H1 (cell line): ENCODE measurements at regions not wholly inside any gene's neighbourhood (a gene's known extent, or its start where the extent isn't known, plus 50 kb on each side); places are given as distances from the start of the nearest gene placed in this dataset.

Source experiments
- CTCF ChIA-PET: fragments of 300-600 bp; sonication (Branson Sonifier 250); formaldehyde crosslinking; loops from one replicate; lab custom pipeline; 2021; ENCODE audit not compliant: partially characterized antibody; lab: Charles Lee
- POLR2A ChIA-PET: fragments of 300-600 bp; sonication (Branson Sonifier 250); formaldehyde crosslinking; loops from one replicate; lab custom pipeline; 2021; ENCODE audit warnings: inconsistent platforms; ENCODE audit not compliant: partially characterized antibody; lab: Charles Lee
- DNase-seq, 2 experiments: peaks; one replicate each; pipeline versions ENCODE4 v3.0.0 to v3.0.0-alpha.2; 2010 to 2022; ENCODE audit warnings: low spot score in 2 of 2, low read depth in 1 of 2, mixed read lengths in 1 of 2
- FAIRE-seq: peaks from 2 replicates; lab custom pipeline; 2011; peaks lifted over from hg19 to GRCh38; lab: Jason Lieb, UNC
- H2AFZ ChIP-seq: 2 replicates; pipeline ENCODE4 v1.8.1; 2012; ENCODE audit warnings: low read length, inconsistent platforms
- H2AK5ac ChIP-seq: 2 replicates; pipeline ENCODE4 v1.6.1; 2013; ENCODE audit warnings: low read depth, low read length
- H2BK120ac ChIP-seq: replicated peaks from 2 replicates; pipeline ENCODE3; 2013; ENCODE audit warnings: low read depth, low read length, inconsistent platforms
- H2BK12ac ChIP-seq: 2 replicates; pipeline ENCODE4 v1.6.1; 2013; ENCODE audit warnings: low read depth, low read length
- H2BK15ac ChIP-seq: 2 replicates; pipeline ENCODE4 v1.6.1; 2013; ENCODE audit warnings: low read length
- H2BK20ac ChIP-seq: 2 replicates; pipeline ENCODE4 v1.6.1; 2013; ENCODE audit warnings: low read length
- H2BK5ac ChIP-seq: 2 replicates; pipeline ENCODE4 v1.6.1; 2013; ENCODE audit warnings: low read depth, low read length
- H3K14ac ChIP-seq: 2 replicates; pipeline ENCODE4 v1.6.1; 2013; ENCODE audit warnings: inconsistent platforms; ENCODE audit not compliant: insufficient read length
- H3K18ac ChIP-seq: 2 replicates; pipeline ENCODE4 v1.6.1; 2013; ENCODE audit warnings: low read length; ENCODE audit errors: extremely low read depth
- H3K23ac ChIP-seq: 2 replicates; pipeline ENCODE4 v1.6.1; 2013; ENCODE audit warnings: inconsistent platforms; ENCODE audit not compliant: insufficient read length
- H3K23me2 ChIP-seq: 2 replicates; pipeline ENCODE4 v1.6.1; 2013; ENCODE audit warnings: low read depth, low read length
- H3K27ac ChIP-seq: 2 replicates; pipeline ENCODE4 v1.6.1; 2011; ENCODE audit warnings: low read depth, low read length, inconsistent platforms
- H3K27me3 ChIP-seq, 4 experiments: replicated peaks in 1 of 4; 1 replicate in 1 of 4; 2 replicates in 3 of 4; pipeline versions ENCODE4 v1.6.1 to v1.8.1; 2011 to 2013; ENCODE audit warnings: low read length in 3 of 4, mild to moderate bottlenecking in 3 of 4, inconsistent platforms in 2 of 4, mixed read lengths in 2 of 4, moderate library complexity in 1 of 4; ENCODE audit not compliant: control insufficient read depth in 3 of 4, insufficient read depth in 3 of 4; ENCODE audit errors: extremely low read depth in 1 of 4
- H3K36me3 ChIP-seq, 4 experiments: 2 replicates each; pipeline versions ENCODE4 v1.6.1 to v1.8.1; 2011 to 2013; ENCODE audit warnings: mild to moderate bottlenecking in 4 of 4, low read length in 3 of 4, moderate library complexity in 2 of 4, control low read depth in 1 of 4, inconsistent platforms in 1 of 4; ENCODE audit not compliant: insufficient read depth in 4 of 4, control insufficient read depth in 2 of 4
- H3K4ac ChIP-seq: replicated peaks from 2 replicates; pipeline ENCODE3; 2013; ENCODE audit warnings: low read length, low read depth, mixed read lengths, inconsistent platforms; ENCODE audit not compliant: insufficient read length
- H3K4me1 ChIP-seq, 4 experiments: replicated peaks in 1 of 4; 1 replicate in 1 of 4; 2 replicates in 3 of 4; pipeline versions ENCODE4 v1.6.1 to v1.8.1; 2011 to 2013; ENCODE audit warnings: low read length in 3 of 4, inconsistent platforms in 2 of 4, mixed read lengths in 1 of 4; ENCODE audit not compliant: insufficient read depth in 4 of 4, control insufficient read depth in 3 of 4
- H3K4me2 ChIP-seq, 2 experiments: 2 replicates each; pipeline versions ENCODE4 v1.6.1 to v1.8.1; 2011 to 2013; ENCODE audit warnings: low read depth in 2 of 2, low read length in 2 of 2, control low read depth in 1 of 2, inconsistent platforms in 1 of 2, mild to moderate bottlenecking in 1 of 2; ENCODE audit not compliant: insufficient read depth in 1 of 2
- H3K4me3 ChIP-seq, 4 experiments: fragments of 200-600, 300-600 bp in 1 of 4; sonication (generic), shearing (Covaris generic), sonication (Bioruptor Twin) in 1 of 4; 2 replicates each; pipeline versions ENCODE4 v1.5.1 to v1.8.1; 2011 to 2016; ENCODE audit warnings: low read length in 4 of 4, low read depth in 3 of 4, control low read depth in 2 of 4, inconsistent platforms in 2 of 4, mild to moderate bottlenecking in 2 of 4, mixed read lengths in 1 of 4, moderate library complexity in 1 of 4; ENCODE audit not compliant: insufficient read depth in 2 of 4; ENCODE audit errors: extremely low read depth in 1 of 4
- H3K56ac ChIP-seq: replicated peaks from 2 replicates; pipeline ENCODE3; 2013; ENCODE audit warnings: low read depth, mild to moderate bottlenecking, mixed read lengths, low read length, inconsistent platforms; ENCODE audit not compliant: insufficient read length
- H3K79me1 ChIP-seq: 2 replicates; pipeline ENCODE4 v1.6.1; 2013; ENCODE audit warnings: low read depth, low read length, control low read depth
- H3K79me2 ChIP-seq, 2 experiments: 2 replicates each; pipeline versions ENCODE4 v1.6.1 to v1.8.1; 2012 to 2013; ENCODE audit warnings: low read length in 2 of 2, mild to moderate bottlenecking in 2 of 2, inconsistent platforms in 1 of 2; ENCODE audit not compliant: insufficient read depth in 2 of 2, control insufficient read depth in 1 of 2
- H3K9ac ChIP-seq, 4 experiments: replicated peaks in 1 of 4; 1 replicate in 1 of 4; 2 replicates in 3 of 4; pipeline versions ENCODE4 v1.6.1 to v1.8.1; 2011 to 2013; ENCODE audit warnings: low read depth in 3 of 4, low read length in 3 of 4, control low read depth in 2 of 4, mild to moderate bottlenecking in 2 of 4, moderate library complexity in 2 of 4, inconsistent platforms in 1 of 4; ENCODE audit errors: extremely low read depth in 1 of 4
- H3K9me3 ChIP-seq, 2 experiments: 2 replicates each; pipeline versions ENCODE4 v1.6.1 to v1.8.1; 2012 to 2013; ENCODE audit warnings: mild to moderate bottlenecking in 2 of 2, moderate library complexity in 2 of 2, control low read depth in 1 of 2, inconsistent platforms in 1 of 2, low read depth in 1 of 2, low read length in 1 of 2, mixed read lengths in 1 of 2; ENCODE audit not compliant: insufficient read depth in 2 of 2
- H4K20me1 ChIP-seq, 2 experiments: replicated peaks in 1 of 2; 2 replicates each; pipeline versions ENCODE3 to v1.8.1; 2011 to 2013; ENCODE audit warnings: inconsistent platforms in 2 of 2, low read length in 2 of 2, mild to moderate bottlenecking in 1 of 2; ENCODE audit not compliant: insufficient read depth in 2 of 2, control insufficient read depth in 1 of 2
- H4K5ac ChIP-seq: 2 replicates; pipeline ENCODE4 v1.6.1; 2013; ENCODE audit warnings: low read length, low read depth, mixed read lengths, inconsistent platforms; ENCODE audit not compliant: insufficient read length
- H4K8ac ChIP-seq: 2 replicates; pipeline ENCODE4 v1.8.0; 2013; ENCODE audit warnings: mild to moderate bottlenecking, moderate library complexity, low read length, inconsistent platforms; ENCODE audit not compliant: insufficient read depth; ENCODE audit errors: extremely low read depth
- H4K91ac ChIP-seq: replicated peaks from 2 replicates; pipeline ENCODE3; 2013; ENCODE audit warnings: low read length, mixed read lengths, inconsistent platforms; ENCODE audit not compliant: insufficient read length
- CBX5 ChIP-seq: fragments of 300-800, 300-1000 bp; sonication (generic); IDR thresholded peaks from 2 replicates; pipeline ENCODE4 v1.7.1; 2016; ENCODE audit warnings: antibody characterized with exemption, low read length, low read depth
- EGR1 ChIP-seq: IDR thresholded peaks from 2 replicates; pipeline ENCODE4 v1.6.1; 2011; ENCODE audit warnings: low read depth, low read length, borderline replicate concordance
- JUN ChIP-seq: IDR thresholded peaks from 2 replicates; pipeline ENCODE4 v1.6.1; 2011; ENCODE audit warnings: low read depth, mild to moderate bottlenecking, improper control_type of control experiment, low read length
- KDM4A ChIP-seq: IDR thresholded peaks from one replicate; pipeline ENCODE4 v1.7.1; 2012; ENCODE audit warnings: low read depth, mild to moderate bottlenecking, moderate library complexity, low read length, inconsistent platforms; ENCODE audit not compliant: severe bottlenecking
- POLR2AphosphoS5 ChIP-seq: IDR thresholded peaks from 2 replicates; pipeline ENCODE4 v1.6.1; 2011; ENCODE audit warnings: low read depth, low read length
- YY1 ChIP-seq: IDR thresholded peaks from 2 replicates; pipeline ENCODE4 v1.6.1; 2011; ENCODE audit warnings: low read depth, mild to moderate bottlenecking, low read length
- whole genome bisulfite sequencing, 2 experiments: shearing (Covaris generic) in 1 of 2; methylation state at CpG; one replicate each; pipeline versions ENCODE4 v1.1.6 to v1.1.7; 2013 to 2015; ENCODE audit warnings: low lambda C conversion rate in 2 of 2, mixed read lengths in 2 of 2, inconsistent platforms in 1 of 2, low coverage in 1 of 2, missing lambda C conversion rate in 1 of 2; ENCODE audit not compliant: insufficient replicate concordance in 2 of 2, insufficient coverage in 1 of 2, insufficient read length in 1 of 2; ENCODE audit errors: extremely low coverage in 1 of 2, missing lambda C conversion rate in 1 of 2; 5-methylcytosine and 5-hydroxymethylcytosine counted together
- TF ChIP-seq, protein P1 (sequence below): IDR thresholded peaks from 2 replicates; pipeline ENCODE4 v1.6.1; 2011; ENCODE audit warnings: low read length, improper control_type of control experiment
- TF ChIP-seq, protein P2 (sequence below): IDR thresholded peaks from 2 replicates; pipeline ENCODE4 v1.6.1; 2012; ENCODE audit warnings: inconsistent platforms

DNA sequence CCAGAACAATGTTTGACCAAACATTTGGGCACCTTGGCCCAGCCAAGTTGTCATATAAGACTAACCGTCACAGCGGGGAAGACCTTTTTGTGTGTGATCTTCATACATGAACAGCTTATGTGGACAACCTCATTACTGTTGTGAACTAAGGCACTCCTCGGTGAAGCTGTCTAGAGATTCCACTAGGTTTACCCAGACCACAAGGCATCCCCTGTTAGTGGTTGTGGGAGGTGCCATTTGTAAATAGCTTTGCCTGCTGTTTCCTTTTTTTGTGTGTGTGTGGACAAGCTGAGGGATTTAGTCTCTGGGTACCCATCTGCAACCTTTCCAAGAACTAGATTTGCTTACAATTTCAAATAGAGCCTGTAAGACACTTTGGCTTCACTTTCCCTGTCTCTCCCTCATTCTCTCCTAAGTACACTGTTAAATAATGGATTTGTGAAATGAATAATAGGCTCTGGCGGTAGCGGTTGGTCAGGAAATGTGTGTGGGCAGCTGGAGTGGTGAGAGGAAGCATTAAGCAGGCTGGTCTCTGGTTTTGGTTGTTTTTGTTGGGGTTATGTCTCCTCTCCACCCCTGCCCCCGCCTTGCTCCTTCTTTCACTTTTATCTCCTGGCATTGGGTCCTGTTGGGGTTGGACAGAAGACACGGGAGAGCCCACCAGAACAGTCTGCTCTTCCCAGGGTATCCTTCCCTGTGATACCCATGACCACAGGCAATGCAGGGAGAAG lies 727.6 kb downstream of the VRK1 start:
- Histone ChIP-seq H3K14ac (no peak overlapping the region), H3K4me1 (no peaks in the 10 kb centered on the region), H3K27me3 (no peaks in the 10 kb centered on the region), H3K4ac (no peak overlapping the region), H3K79me1 (no peaks in the 10 kb centered on the region), H3K4me3 (no peak overlapping the region), H2BK15ac (no peak overlapping the region), H3K4me2 (no peak overlapping the region), H2BK120ac (no peak overlapping the region), H3K79me2 (no peaks in the 10 kb centered on the region), H2BK20ac (no peak overlapping the region), H3K56ac (no peak overlapping the region), H2BK5ac (no peak overlapping the region), H4K91ac (no peak overlapping the region), H3K27ac (no peak overlapping the region), H2AFZ (no peak overlapping the region), H4K5ac (no peak overlapping the region), H2BK12ac (no peak overlapping the region), H3K18ac (no peak overlapping the region), H3K9me3 (no peaks in the 10 kb centered on the region), H3K23me2 (peaks cover 2% of the 10 kb centered on the region), H3K23ac (no peak overlapping the region), H3K36me3 (no peaks in the 10 kb centered on the region; a peak in 2 of 8 replicates), H4K8ac (no peak overlapping the region), H4K20me1 (no peaks in the 10 kb centered on the region), H2AK5ac (no peak overlapping the region), H3K9ac (no peak overlapping the region)
- TF ChIP-seq, protein P1, sequence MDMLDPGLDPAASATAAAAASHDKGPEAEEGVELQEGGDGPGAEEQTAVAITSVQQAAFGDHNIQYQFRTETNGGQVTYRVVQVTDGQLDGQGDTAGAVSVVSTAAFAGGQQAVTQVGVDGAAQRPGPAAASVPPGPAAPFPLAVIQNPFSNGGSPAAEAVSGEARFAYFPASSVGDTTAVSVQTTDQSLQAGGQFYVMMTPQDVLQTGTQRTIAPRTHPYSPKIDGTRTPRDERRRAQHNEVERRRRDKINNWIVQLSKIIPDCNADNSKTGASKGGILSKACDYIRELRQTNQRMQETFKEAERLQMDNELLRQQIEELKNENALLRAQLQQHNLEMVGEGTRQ: no peak
- no peak for TF ChIP-seq CBX5
- TF ChIP-seq KDM4A: no peak
- TF ChIP-seq EGR1: no peak
- TF ChIP-seq, protein P2, sequence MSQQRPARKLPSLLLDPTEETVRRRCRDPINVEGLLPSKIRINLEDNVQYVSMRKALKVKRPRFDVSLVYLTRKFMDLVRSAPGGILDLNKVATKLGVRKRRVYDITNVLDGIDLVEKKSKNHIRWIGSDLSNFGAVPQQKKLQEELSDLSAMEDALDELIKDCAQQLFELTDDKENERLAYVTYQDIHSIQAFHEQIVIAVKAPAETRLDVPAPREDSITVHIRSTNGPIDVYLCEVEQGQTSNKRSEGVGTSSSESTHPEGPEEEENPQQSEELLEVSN: no peak
- TF ChIP-seq JUN: no peak
- no peak for TF ChIP-seq POLR2AphosphoS5
- TF ChIP-seq YY1: no peak
- 94% methylated on average over 7 of the region's 7 CpGs; no CpG with 5 or more reads in 1 of the 2 experiments for WGBS, 2 experiments
- DNase-seq: no peak
- no peak for FAIRE-seq
- POLR2A ChIA-PET: no interaction called here
- CTCF ChIA-PET: interaction anchor here (1.1 kb wide), 1 partner anchor 223 kb away, joined by 3 read pairs; no protein-coding TSS in a partner anchor
